ENCODE measurements at regions not wholly inside any gene's neighbourhood (a gene's known extent, or its start where the extent isn't known, plus 50 kb on each side); places are given as distances from the start of the nearest gene placed in this dataset.

GRCh38 chr12:65598688-65599087, 225.6 kb upstream of the HMGA2 start:
- DNase-seq, result no peak

GRCh38 chr12:65602253-65602609, 222.1 kb upstream of the HMGA2 start:
- no peak for DNase-seq

- no peak for DNase-seq
These were observed 221.5 kb upstream of the HMGA2 start for GRCh38 chr12:65602610-65603295.

GRCh38 chr12:65603438-65604351, 220.6 kb upstream of the HMGA2 start:
- DNase-seq, result no peak

- DNase-seq, result no peak
These were observed 219.3 kb upstream of the HMGA2 start for GRCh38 chr12:65605019-65605418.

DNA sequence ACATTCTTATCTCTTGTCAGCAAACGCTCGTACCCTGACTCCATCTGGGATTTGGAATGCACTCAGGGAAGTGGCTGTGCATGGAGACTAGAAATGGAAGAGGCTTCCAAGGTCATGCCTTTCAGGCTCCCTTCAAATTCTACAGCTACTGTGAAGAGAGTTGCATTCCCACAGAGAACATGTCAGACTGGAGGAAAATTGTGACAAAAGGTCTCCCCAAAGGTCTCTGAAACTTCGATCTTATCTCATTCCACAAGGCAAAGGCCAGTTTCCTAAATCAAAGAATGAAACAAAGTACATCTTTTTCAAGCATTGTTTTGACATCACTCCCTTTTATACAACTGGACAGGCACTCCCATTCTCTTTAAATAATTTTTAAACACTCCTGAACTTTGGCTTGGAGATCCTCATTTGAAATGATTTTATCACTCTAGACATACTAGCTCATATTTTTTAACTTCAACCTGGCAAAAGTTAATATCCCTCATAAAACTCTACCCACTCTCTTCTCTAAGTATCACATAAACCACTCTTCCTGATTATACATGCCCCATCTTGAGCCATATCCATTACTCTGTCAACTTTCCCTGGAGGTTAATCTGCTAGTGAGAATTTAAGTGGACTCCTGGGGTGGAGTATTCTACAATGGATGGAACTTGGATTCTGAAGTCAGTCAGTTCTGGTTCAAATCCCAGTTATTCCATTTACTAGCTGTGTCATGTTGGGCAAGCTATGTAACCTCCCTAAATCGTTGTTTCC, 218.1 kb upstream of the HMGA2 start:
- DNase-seq, result no peak

GRCh38 chr12:65607401-65607841, 216.9 kb upstream of the HMGA2 start:
- DNase-seq, result no peak

DNA sequence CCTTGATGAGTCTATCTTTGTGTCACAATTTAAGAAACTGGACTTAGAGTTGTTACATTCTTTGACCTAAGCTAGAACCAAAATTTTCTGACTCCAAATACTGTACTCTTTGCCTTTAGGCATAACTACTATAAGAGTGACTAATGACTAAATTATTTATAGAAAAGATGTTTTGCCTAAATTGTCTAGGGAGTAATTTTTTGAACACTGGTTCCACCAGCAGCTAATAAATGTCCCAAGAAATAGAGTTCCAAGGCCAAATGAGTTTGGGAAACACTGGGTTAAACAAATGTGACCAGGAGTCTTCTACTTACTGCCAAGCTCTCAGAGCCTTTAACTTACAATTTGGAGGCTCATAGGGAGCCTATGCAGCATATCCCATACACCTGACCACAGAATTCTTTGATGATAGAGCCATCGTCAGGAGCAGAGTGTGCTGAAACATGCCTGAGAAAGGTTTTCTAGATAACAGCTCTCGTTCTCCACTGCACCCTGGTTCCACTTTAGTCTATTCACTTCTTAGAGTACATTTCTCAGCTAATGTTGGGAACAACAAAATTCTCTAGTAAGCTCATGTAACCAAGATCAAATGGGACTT, 215.9 kb upstream of the HMGA2 start:
- DNase-seq, result no peak

DNA sequence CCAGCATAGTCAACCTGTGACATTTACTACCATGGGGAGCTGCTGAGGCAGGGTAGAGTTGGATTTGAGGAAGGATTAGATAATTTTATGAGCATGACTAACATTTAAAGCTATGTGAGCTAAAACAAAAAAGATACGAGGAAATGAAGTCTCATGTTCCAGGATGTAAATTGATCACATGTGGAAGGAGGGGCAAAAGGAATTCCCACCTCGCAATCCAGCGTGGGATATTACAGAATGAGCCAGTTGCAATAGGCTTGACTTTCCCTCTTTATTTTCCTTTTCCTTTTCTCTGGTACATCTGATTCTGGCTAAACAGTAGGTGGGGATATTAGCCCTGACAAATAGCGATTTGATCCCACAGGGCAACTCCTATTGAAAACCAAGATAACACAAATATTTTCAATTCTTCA, 214.9 kb upstream of the HMGA2 start:
- DNase-seq, result no peak

DNA sequence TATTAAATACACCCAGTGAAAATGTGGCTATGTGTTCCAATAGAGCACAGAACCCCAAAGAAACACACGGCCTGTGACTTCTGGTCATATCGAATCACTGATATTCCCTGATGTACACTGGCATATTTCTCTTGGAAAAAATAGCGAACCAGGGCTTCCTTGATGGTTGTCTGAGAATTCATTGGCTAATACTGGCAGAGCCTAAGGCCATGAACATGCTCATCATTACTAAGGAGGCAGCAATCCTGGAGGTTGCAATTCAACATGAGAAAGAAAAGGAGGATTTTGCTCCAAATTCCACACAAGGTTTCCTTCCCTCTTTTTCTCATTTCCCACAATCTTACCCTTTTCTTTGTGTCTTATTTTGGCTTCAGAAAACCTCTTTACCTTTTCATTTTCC, 212.9 kb upstream of the HMGA2 start:
- no peak for DNase-seq

- DNase-seq, result no peak
These were observed 211.8 kb upstream of the HMGA2 start for GRCh38 chr12:65612440-65612839.

DNA sequence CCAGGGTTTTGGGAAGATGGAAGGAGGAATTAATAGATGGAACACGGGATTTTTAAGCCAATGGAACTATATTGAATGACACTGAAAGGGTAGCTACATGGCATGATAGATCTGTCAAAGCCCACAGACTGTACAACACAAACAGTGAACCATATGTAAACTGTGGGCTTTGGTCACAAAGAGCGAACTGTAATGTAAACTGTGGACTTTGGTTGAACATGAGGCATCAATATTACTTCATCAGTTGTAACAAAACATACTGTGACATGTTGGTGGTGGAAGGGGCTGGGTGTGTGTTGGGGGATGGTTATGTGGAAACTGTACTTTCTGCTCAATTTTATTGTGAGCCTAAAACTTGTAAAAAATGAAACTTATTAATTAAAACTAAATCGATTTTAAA, 210.6 kb upstream of the HMGA2 start:
- DNase-seq, result no peak

DNA sequence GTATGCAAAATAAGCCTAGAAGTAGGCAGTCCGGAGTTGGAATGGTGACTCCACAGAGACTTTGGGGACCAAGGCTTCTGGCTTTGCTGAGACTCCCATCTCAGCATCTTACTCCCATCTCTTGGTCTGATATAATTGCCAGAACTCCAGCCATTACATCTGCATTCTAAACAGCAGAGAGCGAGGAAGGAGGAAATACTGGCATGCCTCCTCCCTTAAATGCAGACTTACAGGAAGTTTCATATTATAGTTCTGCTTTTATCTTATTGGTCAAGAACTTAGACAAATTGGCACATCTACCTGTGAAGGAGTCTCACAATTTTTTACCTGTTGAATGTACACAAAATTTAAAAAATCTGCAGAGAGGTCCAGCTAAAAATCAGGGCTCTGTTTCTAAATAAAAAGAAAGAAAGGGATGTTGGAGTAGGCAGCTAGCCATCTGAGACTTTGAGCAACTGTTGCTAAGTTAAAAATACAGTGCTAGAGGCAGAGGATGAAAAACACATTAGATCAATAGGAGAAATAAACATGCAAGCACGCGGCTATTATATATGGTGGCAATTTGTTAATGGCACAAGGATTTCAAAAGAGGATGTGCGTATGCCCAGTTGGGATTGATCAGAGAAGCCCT, 209.9 kb upstream of the HMGA2 start:
- no peak for DNase-seq

DNA sequence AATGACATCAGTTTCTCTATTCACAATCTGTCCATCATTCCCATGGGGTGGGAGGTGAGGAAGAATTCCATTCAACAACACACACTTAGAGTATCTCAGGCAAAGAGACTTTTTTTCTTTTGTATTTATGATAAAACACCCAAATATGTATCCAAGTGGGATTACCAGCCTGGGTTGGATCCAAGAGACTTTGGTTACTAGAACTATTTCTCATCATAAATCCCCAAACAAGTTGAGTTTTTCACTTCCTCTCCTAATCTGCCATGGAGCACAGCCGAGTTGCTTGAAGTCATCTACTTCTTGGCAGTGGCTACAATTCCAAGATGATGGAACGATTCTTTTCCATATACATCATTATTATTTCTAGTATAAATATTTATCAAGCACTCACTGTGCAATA, 209.2 kb upstream of the HMGA2 start:
- no peak for DNase-seq

DNA sequence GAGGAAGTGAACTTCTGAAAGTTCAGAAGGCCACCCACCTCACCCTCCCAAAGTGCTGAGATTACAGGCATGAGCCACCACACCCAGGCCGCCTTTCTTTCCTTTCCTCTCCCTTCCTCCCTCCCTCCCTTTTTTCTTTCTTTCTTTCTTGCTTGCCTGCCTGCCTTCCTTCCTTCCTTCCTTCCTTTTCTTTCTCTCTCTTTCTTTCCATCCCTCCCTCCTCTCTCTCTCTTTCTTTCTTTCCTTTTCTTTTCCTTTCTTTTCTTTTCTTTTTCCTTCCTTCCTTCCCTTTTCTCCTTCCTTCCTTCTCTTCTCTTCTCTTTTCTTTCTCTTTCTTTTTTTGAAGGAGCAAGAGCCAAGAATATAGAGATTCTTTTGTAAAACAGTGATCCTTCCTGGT, 208.3 kb upstream of the HMGA2 start:
- DNase-seq, result no peak

DNA sequence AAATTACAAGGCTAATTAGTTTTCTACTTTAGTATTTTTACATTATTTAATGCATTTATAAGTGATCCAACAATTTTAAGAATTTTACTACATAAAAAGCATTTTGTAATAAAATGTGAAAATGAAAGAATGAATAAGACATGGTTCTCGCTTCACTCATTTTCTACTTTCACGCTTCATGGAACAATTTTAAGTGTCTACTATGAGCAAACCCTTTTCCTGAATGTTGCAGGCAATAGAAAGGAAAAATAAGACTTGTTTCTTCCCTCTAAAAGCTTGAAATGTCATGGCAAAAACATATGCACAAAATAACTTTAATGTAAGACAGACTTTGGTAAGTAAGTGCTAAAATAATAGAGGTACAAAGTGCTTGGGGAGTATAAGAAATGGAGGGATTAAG, 205.7 kb upstream of the HMGA2 start:
- no peak for DNase-seq

- DNase-seq, result no peak
These were observed 205.3 kb upstream of the HMGA2 start for GRCh38 chr12:65619018-65619417.

DNA sequence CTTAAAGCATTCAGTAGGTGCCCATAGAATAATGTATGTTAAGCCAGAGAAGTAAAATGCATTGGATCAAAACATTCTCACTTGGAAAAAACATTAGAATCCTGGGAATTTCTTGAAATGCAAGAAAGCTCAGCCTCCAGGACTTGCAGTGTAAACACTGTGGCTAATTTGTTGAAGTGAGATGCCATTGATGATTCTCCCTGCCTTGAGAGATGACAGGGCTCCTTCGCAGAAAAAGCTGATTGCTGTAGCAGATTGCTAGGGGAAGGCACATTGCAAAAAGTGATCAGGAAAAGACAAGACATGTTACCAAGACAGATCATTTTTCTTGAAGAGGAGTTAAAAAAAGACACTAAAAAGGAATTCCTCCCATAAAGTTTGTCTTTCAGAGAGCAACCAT, 204.2 kb upstream of the HMGA2 start:
- DNase-seq, result no peak

- DNase-seq, result no peak
These were observed 202.2 kb upstream of the HMGA2 start for GRCh38 chr12:65622056-65622455.

DNA sequence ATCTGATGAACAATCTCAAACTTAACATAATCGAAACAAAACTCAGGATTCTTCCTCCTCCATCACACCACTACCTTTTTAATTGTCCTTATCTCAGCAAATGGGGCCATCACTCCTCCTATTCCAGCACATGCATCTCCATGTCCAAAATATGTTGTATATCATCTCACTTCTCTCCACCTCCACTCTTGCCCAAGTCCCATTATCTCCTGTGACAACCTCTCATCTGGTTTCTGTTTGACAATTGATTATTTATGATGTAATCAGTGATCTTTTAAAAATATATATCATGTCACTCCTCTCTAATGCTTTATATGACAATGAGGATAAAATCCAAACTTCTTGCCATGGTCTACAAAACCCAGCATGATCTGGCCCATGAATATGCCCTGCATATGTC, 200.8 kb upstream of the HMGA2 start:
- DNase-seq, result no peak

- DNase-seq, result no peak
These were observed 199.7 kb upstream of the HMGA2 start for GRCh38 chr12:65624554-65625086.

DNA sequence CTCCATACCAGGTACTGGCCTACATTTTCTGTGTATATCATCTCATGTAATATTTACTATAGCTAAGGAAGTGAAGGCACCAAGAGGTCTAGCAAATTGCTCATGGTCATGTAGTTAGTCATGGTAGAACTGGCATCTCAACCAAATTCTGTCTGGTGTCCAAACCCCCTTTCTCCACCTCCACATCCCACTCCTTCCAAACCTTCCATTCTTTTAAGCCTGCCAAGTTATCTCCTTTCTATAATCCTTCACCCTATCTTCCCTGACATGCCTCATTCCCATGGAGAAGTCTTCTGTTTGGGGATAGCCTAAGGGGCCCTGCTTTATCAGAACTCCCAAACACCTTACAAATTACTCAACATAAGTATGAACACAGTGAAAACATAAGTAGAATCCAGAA, 196.2 kb upstream of the HMGA2 start:
- no peak for DNase-seq

DNA sequence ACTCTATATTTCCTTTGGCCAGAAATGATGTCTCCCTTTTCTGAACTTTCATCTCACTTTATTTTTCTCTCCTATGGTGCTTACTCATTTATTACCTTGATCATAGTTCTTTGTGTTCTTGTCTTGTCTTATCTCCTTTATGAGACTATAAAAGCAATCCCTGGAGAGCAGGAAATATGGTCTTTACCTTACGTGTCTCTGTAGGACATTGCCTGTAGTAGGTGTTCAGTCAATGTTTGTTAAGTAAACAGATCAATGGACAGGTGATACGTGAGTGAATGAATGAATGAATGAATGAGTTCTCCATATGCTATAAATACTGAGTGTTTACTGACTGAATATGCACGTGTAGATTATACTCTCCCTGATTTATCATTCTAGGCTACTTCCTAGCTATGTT, 193.7 kb upstream of the HMGA2 start:
- no peak for DNase-seq

Data from CD4-positive, alpha-beta T cell treated with Interferon gamma for 1 hour (primary cell).